Upper lobe of left lung (tissue), 6 donors: ENCODE measurements at regions not wholly inside any gene's neighbourhood (a gene's known extent, or its start where the extent isn't known, plus 50 kb on each side); places are given as distances from the start of the nearest gene placed in this dataset.

Source experiments
- ATAC-seq, 2 donors: fragments of 200-7000 bp; cut with Tn5 transposase; one replicate each; pipeline ENCODE4 v1.9.1; 2022; ENCODE audit warnings: mild to moderate bottlenecking in 2 of 2, moderate library complexity in 2 of 2; ENCODE audit not compliant: low FRiP score in 2 of 2
- DNase-seq, 2 donors: peaks; one replicate each; pipeline ENCODE4 v3.0.0-alpha.2; 2019 to 2020
- H3K27ac ChIP-seq, 4 donors: fragments of 200-600 bp; sonication (generic); one replicate each; pipeline ENCODE4 v1.5.1; 2016 to 2019
- H3K27me3 ChIP-seq, 4 donors: fragments of 200-600 bp; sonication (generic); one replicate each; pipeline ENCODE4 v1.5.1; 2017 to 2019
- H3K36me3 ChIP-seq, 4 donors: fragments of 200-600 bp; sonication (generic); one replicate each; pipeline ENCODE4 v1.5.1; 2016 to 2019
- H3K4me1 ChIP-seq, 4 donors: fragments of 200-600 bp; sonication (generic); one replicate each; pipeline ENCODE4 v1.5.1; 2018 to 2019
- H3K4me3 ChIP-seq, 4 donors: fragments of 200-600 bp; sonication (generic); one replicate each; pipeline ENCODE4 v1.5.1; 2017 to 2019; ENCODE audit warnings: mild to moderate bottlenecking in 2 of 4, moderate library complexity in 1 of 4
- H3K9me3 ChIP-seq, 4 donors: fragments of 200-600 bp; sonication (generic); one replicate each; pipeline ENCODE4 v1.5.1; 2018 to 2019
- EP300 ChIP-seq, 4 donors: sonication (generic); formaldehyde crosslinking; IDR thresholded peaks; one replicate each; pipeline ENCODE4 v1.5.1; 2017; ENCODE audit warnings: antibody characterized with exemption in 4 of 4, control low read depth in 2 of 4
- POLR2A ChIP-seq, 4 donors: fragments of 450-650 bp; IDR thresholded peaks; one replicate each; pipeline ENCODE4 v1.5.1; 2016 to 2017; ENCODE audit warnings: antibody characterized with exemption in 4 of 4, mild to moderate bottlenecking in 2 of 4
- POLR2AphosphoS5 ChIP-seq, 2 donors: sonication (generic); formaldehyde crosslinking; IDR thresholded peaks; one replicate each; pipeline ENCODE4 v1.5.1; 2017; ENCODE audit warnings: antibody characterized with exemption in 2 of 2
- WGBS, 2 donors: methylation state at CpG; one replicate each; pipeline ENCODE4 v1.1.5; 2017 to 2018; 5-methylcytosine and 5-hydroxymethylcytosine counted together
- TF ChIP-seq, protein P1 (sequence below), 6 experiments: fragments of 450-650 bp in 4 of 6; fragments of 200-600 bp in 2 of 6; sonication (generic) in 2 of 6; IDR thresholded peaks; one replicate each; pipeline ENCODE4 v1.5.1; 2016 to 2019; ENCODE audit warnings: antibody characterized with exemption in 6 of 6
- donor health status: DM: no; HTN: no; CAD: no; lungs with moderate emphysema.
- donor health status: DM: no; HTN: yes; CAD: no; lungs with severe emphysema.

DNA sequence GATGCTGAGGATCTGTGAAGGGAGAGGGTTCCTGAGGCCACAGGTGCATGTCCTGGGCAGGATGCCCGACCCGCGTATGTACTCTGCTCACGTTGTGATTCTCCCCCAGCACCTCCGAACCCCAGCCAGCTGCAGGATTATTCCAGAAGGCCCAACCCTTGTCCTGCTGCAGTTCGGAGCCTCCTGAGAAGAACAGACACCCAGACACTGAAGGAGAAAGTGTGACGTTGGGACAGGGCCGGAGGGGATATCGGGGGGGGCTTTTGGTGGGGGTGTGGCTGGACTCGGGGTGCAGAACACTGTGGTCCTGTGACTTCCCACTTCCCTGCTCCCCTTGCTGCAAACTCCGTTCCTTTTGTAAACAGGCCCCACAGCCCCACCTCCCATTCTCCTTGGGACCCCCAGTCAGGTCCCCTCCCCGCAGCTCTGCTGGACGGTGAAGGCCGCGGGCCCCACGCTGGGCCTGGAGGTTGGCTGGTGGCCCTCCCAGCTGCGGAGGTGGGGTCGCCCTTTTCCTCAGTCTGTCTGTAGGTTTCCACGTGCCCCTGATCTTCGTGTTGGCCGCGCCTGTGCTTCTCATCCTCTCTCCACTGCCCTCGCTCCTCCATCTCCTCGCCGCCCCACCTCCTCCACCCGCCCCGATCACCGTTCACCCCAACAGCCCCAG, 83.0 kb upstream of the ADRA2C start:
- TF ChIP-seq EP300 (IDR thresholded peaks at IDR 0.05) (no peak), POLR2A (IDR thresholded peaks at IDR 0.05) (no peak), POLR2AphosphoS5 (IDR thresholded peaks at IDR 0.05) (no peak)
- TF ChIP-seq, protein P1, sequence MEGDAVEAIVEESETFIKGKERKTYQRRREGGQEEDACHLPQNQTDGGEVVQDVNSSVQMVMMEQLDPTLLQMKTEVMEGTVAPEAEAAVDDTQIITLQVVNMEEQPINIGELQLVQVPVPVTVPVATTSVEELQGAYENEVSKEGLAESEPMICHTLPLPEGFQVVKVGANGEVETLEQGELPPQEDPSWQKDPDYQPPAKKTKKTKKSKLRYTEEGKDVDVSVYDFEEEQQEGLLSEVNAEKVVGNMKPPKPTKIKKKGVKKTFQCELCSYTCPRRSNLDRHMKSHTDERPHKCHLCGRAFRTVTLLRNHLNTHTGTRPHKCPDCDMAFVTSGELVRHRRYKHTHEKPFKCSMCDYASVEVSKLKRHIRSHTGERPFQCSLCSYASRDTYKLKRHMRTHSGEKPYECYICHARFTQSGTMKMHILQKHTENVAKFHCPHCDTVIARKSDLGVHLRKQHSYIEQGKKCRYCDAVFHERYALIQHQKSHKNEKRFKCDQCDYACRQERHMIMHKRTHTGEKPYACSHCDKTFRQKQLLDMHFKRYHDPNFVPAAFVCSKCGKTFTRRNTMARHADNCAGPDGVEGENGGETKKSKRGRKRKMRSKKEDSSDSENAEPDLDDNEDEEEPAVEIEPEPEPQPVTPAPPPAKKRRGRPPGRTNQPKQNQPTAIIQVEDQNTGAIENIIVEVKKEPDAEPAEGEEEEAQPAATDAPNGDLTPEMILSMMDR (IDR thresholded peaks at IDR 0.05): no peak
- DNase-seq (peak in 1 of 2 donors; percentile 67), ATAC-seq (no peak)
- H3K27ac ChIP-seq: no peak overlapping the region
- no peaks in the 10 kb centered on the region for H3K27me3 ChIP-seq
- WGBS, 2 donors: 85 to 88% methylated on average over 28 of the region's 28 CpGs
- no peak overlapping the region for H3K4me3 ChIP-seq
- H3K9me3 ChIP-seq: no peaks in the 10 kb centered on the region
- H3K36me3 ChIP-seq: no peaks in the 10 kb centered on the region
- H3K4me1 ChIP-seq: no peaks in the 10 kb centered on the region

DNA sequence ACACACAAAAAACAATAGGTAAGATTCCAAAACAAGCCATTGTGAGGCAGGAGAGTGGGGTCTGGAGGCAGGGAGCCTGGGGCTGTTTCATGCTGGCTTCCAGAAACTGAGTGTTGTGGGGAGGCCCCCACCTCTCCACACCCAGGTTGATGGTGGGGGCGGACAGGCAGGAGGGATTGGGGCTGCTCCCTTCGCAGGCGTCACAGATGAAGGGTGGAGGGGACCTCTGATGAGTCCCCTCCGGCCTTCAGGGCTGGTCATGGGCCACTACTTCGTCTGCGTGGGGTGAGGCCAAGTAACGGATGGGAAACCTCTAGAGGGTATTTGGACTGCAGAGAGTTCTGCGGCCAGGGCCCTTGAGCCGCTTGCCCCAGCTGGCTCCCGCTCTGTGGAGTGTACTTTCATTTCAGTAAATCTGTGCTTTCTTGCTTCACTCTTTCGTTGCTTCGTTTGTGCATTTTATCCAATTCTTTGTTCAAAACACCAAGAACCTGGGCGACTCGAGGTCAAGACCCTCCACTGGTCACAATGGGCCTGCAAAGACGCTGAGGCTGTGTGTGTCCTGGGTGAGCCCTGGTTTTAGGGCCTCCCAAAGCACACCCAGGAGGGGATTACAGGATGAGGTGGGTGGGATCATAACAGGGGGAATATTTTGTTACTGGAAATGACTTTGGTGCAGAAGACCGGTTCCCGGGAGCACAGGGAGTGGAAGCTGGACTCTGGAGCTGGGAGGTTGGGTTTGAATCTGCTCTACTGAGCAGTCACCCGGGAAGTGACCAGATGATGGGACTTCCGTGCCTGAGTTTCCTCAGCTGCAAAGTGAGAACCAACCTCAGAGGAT, 83.7 kb upstream of the ADRA2C start:
- Histone ChIP-seq H3K4me1 (no peaks in the 10 kb centered on the region), H3K27ac (no peak overlapping the region), H3K36me3 (no peaks in the 10 kb centered on the region), H3K27me3 (no peaks in the 10 kb centered on the region), H3K9me3 (no peaks in the 10 kb centered on the region), H3K4me3 (no peak overlapping the region)
- WGBS, 2 donors: 83 to 88% methylated on average over 19 of the region's 19 CpGs
- ATAC-seq (no peak), DNase-seq (no peak)
- TF ChIP-seq POLR2AphosphoS5 (IDR thresholded peaks at IDR 0.05): no peak
- TF ChIP-seq, protein P1 (IDR thresholded peaks at IDR 0.05): no peak
- no peak for TF ChIP-seq EP300 (IDR thresholded peaks at IDR 0.05)
- no peak for TF ChIP-seq POLR2A (IDR thresholded peaks at IDR 0.05)

DNA sequence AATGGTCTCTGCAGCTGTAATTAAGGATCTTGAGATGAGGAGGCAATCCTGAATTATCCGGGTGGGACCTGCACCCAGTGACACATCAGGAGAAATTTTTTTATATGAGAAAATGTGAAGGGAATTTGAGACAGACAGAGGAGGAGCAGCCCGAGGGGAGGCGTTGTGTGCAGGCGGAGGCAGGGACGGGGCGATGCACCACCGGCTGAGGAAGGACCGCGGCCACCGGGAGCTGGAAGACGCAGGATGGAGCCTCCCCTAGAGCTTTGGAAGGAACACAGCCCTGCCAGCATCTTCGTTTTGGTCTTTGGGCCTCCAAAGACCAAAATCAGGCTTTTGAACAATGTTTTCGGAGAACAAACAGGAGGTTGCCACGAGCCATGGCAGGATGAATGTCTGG, 85.0 kb upstream of the ADRA2C start:
- Histone ChIP-seq H3K27me3 (no peaks in the 10 kb centered on the region), H3K27ac (no peak overlapping the region), H3K4me3 (no peak overlapping the region), H3K9me3 (no peaks in the 10 kb centered on the region), H3K4me1 (no peaks in the 10 kb centered on the region), H3K36me3 (no peaks in the 10 kb centered on the region)
- ATAC-seq (no peak), DNase-seq (no peak)
- no peak for TF ChIP-seq POLR2AphosphoS5 (IDR thresholded peaks at IDR 0.05)
- TF ChIP-seq, protein P1 (IDR thresholded peaks at IDR 0.05): no peak
- TF ChIP-seq EP300 (IDR thresholded peaks at IDR 0.05): no peak
- TF ChIP-seq POLR2A (IDR thresholded peaks at IDR 0.05): no peak
- 81 to 92% methylated on average over 14 of the region's 14 CpGs for WGBS, 2 donors

DNA sequence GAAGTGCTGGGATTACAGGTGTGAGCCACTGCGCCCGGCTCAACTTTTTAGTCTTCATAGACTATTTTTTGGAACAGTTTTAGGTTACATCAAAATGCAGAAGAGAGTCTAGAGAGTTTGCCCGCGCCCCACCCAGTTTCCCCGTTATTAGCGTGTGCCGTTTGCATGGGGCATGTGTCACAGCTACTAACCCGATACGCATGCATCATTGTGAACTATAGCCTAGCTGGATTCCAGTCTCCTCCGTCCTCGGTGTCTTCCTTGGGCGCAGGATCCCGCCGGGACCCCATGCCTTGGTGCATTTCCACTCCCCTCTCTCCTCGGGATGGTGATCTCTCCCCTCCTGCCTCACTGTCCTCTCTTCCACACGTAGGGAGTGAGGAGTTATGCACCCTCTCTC, 85.5 kb upstream of the ADRA2C start:
- DNase-seq: no peak
- no peaks in the 10 kb centered on the region for H3K4me1 ChIP-seq
- no peaks in the 10 kb centered on the region for H3K36me3 ChIP-seq
- 82 to 84% methylated on average over 16 of the region's 16 CpGs for WGBS, 2 donors
- H3K4me3 ChIP-seq: no peak overlapping the region
- no peaks in the 10 kb centered on the region for H3K9me3 ChIP-seq
- no peak overlapping the region for H3K27ac ChIP-seq
- TF ChIP-seq, protein P1 (IDR thresholded peaks at IDR 0.05): no peak
- TF ChIP-seq EP300 (IDR thresholded peaks at IDR 0.05) (no peak), POLR2AphosphoS5 (IDR thresholded peaks at IDR 0.05) (no peak), POLR2A (IDR thresholded peaks at IDR 0.05) (no peak)
- no peak for ATAC-seq
- H3K27me3 ChIP-seq: no peaks in the 10 kb centered on the region
